ENCODE measurements at regions not wholly inside any gene's neighbourhood (a gene's known extent, or its start where the extent isn't known, plus 50 kb on each side); places are given as distances from the start of the nearest gene placed in this dataset.
A peak's percentile ranks its signal among the peaks of the same experiment; 100 is the strongest.

DNA sequence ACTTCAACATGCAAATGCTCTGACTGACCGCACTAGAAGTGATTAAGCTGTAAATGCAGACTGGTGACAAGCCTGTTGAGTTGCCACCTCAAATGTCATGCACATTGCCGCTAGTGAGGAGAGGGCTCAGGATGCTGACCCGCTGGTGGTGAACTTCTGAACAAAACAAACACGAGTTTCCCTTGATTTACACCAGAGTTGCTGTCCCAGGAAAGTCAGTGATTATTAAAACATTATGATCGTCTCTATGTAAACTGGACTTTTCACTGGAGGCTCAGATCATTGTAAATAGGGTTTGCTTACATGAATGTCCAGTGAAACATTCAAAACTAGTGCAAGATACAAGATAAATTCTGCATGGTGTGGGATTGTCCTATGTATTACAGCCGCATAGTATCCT lies 420.1 kb downstream of the PREX1 start (continued):
- TF ChIP-seq, protein P1, sequence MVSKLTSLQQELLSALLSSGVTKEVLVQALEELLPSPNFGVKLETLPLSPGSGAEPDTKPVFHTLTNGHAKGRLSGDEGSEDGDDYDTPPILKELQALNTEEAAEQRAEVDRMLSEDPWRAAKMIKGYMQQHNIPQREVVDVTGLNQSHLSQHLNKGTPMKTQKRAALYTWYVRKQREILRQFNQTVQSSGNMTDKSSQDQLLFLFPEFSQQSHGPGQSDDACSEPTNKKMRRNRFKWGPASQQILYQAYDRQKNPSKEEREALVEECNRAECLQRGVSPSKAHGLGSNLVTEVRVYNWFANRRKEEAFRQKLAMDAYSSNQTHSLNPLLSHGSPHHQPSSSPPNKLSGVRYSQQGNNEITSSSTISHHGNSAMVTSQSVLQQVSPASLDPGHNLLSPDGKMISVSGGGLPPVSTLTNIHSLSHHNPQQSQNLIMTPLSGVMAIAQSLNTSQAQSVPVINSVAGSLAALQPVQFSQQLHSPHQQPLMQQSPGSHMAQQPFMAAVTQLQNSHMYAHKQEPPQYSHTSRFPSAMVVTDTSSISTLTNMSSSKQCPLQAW (CRISPR knock-in tag; IDR thresholded peaks at IDR 0.05) = peak; percentile 23; the same call in 1 of the 2 replicates
- TF ChIP-seq ZNF652 (CRISPR knock-in tag; IDR thresholded peaks at IDR 0.05; ENCODE audit: borderline replicate concordance, low read depth) (no peak), SAP130 (CRISPR knock-in tag; IDR thresholded peaks at IDR 0.05; ENCODE audit: low read depth) (peak; percentile 51; the same call in 1 of the 2 replicates), MED1 (CRISPR knock-in tag; IDR thresholded peaks at IDR 0.05) (peak; percentile 42; the same call in 1 of the 2 replicates), ZNF768 (CRISPR knock-in tag; IDR thresholded peaks at IDR 0.05) (no peak), ISX (CRISPR knock-in tag; conservative IDR thresholded peaks at IDR 0.05) (no peak), POLR2AphosphoS5 (IDR thresholded peaks at IDR 0.05; ENCODE audit: low read depth, low read length) (no peak), MAF1 (CRISPR knock-in tag; IDR thresholded peaks at IDR 0.05; ENCODE audit: borderline replicate concordance) (no peak), NKX3-1 (CRISPR knock-in tag; IDR thresholded peaks at IDR 0.05) (no peak), HDAC6 (IDR thresholded peaks at IDR 0.05; ENCODE audit: low read depth, low read length) (no peak), ATF7-NPFF (CRISPR knock-in tag; IDR thresholded peaks at IDR 0.05; ENCODE audit: low read depth) (no peak), ZNF282 (IDR thresholded peaks at IDR 0.05; ENCODE audit: partially characterized antibody) (no peak)
- TF ChIP-seq, protein P2, sequence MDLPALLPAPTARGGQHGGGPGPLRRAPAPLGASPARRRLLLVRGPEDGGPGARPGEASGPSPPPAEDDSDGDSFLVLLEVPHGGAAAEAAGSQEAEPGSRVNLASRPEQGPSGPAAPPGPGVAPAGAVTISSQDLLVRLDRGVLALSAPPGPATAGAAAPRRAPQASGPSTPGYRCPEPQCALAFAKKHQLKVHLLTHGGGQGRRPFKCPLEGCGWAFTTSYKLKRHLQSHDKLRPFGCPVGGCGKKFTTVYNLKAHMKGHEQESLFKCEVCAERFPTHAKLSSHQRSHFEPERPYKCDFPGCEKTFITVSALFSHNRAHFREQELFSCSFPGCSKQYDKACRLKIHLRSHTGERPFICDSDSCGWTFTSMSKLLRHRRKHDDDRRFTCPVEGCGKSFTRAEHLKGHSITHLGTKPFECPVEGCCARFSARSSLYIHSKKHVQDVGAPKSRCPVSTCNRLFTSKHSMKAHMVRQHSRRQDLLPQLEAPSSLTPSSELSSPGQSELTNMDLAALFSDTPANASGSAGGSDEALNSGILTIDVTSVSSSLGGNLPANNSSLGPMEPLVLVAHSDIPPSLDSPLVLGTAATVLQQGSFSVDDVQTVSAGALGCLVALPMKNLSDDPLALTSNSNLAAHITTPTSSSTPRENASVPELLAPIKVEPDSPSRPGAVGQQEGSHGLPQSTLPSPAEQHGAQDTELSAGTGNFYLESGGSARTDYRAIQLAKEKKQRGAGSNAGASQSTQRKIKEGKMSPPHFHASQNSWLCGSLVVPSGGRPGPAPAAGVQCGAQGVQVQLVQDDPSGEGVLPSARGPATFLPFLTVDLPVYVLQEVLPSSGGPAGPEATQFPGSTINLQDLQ (CRISPR knock-in tag; IDR thresholded peaks at IDR 0.05) = no peak
- TF ChIP-seq, protein P3, sequence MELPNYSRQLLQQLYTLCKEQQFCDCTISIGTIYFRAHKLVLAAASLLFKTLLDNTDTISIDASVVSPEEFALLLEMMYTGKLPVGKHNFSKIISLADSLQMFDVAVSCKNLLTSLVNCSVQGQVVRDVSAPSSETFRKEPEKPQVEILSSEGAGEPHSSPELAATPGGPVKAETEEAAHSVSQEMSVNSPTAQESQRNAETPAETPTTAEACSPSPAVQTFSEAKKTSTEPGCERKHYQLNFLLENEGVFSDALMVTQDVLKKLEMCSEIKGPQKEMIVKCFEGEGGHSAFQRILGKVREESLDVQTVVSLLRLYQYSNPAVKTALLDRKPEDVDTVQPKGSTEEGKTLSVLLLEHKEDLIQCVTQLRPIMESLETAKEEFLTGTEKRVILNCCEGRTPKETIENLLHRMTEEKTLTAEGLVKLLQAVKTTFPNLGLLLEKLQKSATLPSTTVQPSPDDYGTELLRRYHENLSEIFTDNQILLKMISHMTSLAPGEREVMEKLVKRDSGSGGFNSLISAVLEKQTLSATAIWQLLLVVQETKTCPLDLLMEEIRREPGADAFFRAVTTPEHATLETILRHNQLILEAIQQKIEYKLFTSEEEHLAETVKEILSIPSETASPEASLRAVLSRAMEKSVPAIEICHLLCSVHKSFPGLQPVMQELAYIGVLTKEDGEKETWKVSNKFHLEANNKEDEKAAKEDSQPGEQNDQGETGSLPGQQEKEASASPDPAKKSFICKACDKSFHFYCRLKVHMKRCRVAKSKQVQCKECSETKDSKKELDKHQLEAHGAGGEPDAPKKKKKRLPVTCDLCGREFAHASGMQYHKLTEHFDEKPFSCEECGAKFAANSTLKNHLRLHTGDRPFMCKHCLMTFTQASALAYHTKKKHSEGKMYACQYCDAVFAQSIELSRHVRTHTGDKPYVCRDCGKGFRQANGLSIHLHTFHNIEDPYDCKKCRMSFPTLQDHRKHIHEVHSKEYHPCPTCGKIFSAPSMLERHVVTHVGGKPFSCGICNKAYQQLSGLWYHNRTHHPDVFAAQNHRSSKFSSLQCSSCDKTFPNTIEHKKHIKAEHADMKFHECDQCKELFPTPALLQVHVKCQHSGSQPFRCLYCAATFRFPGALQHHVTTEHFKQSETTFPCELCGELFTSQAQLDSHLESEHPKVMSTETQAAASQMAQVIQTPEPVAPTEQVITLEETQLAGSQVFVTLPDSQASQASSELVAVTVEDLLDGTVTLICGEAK (IDR thresholded peaks at IDR 0.05) = no peak
- TF ChIP-seq, protein P3 (CRISPR knock-in tag; IDR thresholded peaks at IDR 0.05) = no peak
- TF ChIP-seq, protein P4, sequence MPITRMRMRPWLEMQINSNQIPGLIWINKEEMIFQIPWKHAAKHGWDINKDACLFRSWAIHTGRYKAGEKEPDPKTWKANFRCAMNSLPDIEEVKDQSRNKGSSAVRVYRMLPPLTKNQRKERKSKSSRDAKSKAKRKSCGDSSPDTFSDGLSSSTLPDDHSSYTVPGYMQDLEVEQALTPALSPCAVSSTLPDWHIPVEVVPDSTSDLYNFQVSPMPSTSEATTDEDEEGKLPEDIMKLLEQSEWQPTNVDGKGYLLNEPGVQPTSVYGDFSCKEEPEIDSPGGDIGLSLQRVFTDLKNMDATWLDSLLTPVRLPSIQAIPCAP (CRISPR knock-in tag; IDR thresholded peaks at IDR 0.05; ENCODE audit: low read depth) = no peak
